GM19452 (cell line): ENCODE measurements at regions not wholly inside any gene's neighbourhood (a gene's known extent, or its start where the extent isn't known, plus 50 kb on each side); places are given as distances from the start of the nearest gene placed in this dataset.
"Not testable (repeated sequence)": the region's sequence is repeated elsewhere in the genome, so short reads cannot be mapped to it uniquely, and the experiment has no call there.

Source experiments
- ATAC-seq: cut with Tn5 transposase; IDR thresholded peaks from one replicate; pipeline ENCODE4 v1.9.1; 2021; ENCODE audit not compliant: unreplicated experiment

DNA sequence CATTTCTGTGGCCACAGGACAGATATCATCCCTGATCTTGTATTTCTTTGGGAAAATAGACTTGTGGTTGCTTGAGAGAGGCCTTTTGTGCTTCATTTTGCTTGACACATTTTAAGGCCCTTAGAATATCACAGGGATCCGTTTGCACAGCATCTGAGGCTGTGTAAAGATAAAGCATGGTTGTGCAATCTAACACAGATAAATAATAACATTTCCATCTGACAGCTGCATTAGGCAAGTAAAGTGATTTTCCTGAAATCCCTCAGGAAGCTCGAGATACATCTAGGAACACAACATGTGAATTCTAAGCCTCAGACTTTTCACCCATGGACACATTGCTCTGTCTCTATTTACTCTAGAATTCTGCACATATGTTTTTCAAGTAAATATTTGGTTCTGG lies 212.8 kb upstream of the ADAMTSL1 start:
- ATAC-seq: no peak

DNA sequence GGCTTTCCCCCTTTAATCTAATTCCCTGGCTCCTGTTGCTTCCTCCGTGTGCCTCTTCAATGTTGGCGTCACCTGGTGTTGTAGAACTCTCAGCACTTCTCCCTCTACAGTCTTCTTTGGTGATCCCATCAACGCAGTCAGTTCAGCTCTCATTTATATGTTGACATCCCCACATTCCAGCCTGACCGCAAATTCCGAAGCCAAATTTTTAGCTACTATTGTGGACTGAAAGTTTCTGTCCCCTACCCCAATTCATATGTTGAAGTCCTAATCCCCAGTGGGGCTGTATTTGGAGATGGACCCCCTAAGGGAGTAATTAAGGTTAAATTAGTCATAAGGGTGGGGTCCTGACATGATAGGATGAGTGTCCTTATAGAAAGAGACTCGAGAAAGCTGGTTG lies 210.6 kb upstream of the ADAMTSL1 start:
- ATAC-seq: no peak

DNA sequence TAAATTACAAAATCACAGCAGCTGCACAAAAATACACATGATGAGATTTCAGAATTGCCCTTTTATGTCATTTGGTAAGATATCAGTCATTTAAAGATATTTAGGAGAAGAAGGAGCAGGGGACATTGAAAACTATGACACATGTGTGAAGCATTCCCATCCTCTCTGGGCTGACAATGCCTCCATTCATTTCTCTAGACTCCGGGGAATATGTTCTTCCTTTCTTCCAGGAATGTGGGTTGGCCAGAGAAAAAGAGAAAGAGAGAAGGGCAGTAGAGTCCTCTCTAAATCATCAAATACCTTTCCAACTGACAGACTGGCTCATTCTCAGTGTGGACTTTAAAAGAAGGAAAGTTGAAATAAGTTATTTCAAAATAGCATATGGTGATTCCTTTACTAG lies 205.6 kb upstream of the ADAMTSL1 start:
- no peak for ATAC-seq

DNA sequence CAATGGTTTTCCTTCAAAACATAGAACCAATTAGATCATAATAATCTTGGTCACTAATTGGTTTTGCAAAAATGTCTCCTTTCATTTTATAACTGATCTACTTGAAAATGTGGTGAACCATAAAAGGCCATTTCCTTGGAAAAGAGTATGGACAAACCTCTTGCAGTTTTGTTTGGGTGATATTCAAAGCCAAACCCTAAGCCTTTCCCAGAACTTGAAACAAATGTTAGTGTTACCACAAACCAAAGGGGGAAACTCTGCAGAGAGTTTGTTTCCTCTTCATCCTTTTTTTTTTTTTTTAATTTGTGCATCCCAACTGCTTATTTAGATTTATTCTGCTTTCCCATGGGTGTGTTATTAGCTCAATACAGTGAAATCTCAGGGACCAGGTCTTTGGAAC lies 204.4 kb upstream of the ADAMTSL1 start:
- ATAC-seq: no peak

DNA sequence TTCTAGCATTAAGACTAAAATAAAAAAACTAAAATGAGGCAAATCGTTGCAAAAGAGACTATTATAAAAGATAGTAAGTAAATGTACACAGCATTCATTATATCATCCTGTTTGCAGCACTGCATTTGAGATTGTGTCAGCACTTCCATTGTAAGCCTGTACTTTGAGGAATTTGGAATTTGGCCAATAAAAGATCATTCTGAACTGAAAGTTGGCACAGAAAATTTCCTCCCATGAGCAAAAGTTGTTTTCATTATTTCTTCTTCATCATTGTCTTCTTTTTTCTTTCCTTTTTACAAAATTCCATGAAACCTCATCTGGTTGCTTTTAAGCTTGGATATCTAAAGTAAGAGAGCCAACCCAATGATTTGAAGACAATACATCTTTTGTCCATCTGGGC lies 199.3 kb upstream of the ADAMTSL1 start:
- no peak for ATAC-seq

DNA sequence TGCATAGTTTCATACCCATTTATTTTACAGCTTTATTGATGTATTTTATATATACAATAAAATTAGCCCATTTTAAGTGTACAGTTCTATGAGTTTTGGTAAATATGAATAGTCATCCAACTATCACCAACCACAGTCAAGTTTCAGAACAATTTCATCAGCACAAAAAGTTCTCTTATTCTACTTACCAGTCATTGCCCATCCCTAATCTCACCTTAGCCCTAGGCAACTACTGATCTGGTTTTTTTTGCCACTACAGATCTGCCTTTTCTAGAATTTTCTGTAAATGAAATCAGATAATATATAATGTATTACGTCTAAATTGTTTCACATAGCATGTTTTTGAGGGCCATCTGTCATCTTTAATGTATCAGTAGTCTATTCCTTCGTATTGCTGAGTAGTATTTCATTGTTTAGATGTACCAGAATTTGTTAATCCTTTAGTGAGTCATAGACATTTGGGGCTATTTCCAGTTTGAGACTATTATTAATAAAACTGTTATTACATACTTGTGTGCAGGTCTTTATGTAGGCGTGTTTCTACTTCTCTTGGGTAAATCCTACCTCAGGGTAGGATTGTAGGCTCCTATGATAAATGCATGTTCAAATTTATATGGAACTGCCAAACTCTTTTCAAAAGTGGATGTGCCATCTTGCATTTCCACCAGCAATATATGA lies 198.5 kb upstream of the ADAMTSL1 start:
- no peak for ATAC-seq

DNA sequence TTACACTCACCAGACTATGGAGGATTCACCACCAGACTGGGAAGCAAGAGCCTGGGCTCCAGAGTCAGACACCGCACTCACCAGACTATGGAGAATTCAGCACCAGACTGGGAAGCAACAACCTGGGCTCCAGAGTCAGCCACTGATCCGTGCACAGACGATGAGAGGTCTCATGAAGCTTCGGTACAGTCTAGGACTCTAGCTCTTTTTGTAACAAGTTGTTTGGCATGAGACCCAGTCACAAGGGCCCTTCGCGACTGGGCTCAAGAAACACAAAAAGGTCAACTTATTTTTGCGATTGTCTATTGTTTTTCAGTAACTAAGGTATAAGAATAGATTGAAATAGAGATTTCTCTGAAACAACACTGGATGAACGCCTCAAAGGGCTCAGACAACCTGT lies 192.7 kb upstream of the ADAMTSL1 start:
- no peak for ATAC-seq

DNA sequence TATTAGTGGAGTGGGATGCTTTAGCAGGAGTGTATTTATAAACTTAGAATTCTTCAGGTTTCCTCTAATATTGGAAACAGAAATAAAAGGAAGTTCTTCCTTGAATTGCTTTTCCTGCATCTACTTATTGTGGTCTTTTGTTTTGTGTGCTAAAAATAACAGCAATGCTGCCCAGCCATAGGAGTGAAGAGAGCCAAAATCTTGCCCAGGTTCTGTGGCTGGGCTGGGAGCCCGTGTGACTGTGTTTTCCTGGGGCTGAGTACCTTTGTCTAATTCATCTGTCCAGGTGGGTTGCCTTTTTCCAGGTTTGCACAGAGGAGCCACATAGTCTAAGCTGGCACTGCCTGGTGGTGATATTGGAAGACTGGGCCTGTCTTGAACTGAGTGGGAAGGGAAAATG lies 179.7 kb upstream of the ADAMTSL1 start:
- ATAC-seq: no peak

DNA sequence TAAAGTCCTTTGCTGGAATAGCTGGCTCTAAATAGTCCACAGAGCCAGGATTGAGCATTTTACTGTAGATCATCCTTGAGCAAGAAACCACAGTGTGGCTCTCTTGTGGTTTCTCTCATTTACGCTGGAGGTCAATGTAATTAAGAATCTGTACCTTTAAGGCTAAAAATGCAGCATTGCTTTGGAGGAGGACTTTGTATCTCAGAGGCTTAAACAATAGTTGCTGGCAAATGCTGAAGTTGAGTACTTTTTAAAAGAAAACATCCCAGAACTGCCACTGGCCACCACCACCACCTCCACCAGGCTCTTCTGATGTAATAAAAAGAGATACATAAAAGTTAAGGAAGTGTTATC lies 177.3 kb upstream of the ADAMTSL1 start:
- no peak for ATAC-seq

DNA sequence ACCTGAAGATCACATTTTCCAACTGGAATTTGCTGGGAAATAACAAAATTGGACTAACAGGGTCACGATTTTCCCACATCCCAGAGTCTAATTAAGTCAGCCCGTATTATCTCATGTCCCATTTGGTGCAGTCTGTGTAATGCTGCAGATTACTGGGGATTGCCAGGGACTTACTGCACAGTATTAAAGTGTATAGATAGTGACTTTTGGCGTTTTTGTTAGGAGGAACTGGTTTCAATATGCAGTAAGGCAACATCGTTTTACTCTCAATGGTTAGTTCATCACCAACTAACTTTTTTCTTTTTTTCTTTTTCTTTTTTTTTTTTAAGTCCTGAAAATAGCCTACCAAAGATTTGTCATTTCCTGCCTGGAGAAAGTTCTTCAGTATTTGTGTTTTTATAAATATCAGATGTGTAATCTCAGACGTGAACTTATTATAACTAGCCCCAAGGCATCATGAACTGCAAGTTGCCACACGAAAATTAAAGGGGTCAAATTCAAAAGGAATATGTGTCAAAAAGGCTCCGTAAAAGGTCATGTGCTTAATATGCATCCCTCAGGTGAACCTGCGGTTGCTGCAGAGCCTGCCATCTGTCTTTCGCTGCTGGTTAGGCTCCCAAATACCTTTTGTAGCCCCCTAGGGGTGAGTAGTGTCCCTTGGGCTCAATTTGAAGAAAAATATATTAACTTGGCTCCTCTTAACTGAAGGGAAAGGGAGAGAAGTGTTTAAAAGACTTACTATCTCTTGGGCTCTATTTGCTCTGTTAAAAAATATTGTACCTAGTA lies 176.7 kb upstream of the ADAMTSL1 start:
- ATAC-seq: no peak

DNA sequence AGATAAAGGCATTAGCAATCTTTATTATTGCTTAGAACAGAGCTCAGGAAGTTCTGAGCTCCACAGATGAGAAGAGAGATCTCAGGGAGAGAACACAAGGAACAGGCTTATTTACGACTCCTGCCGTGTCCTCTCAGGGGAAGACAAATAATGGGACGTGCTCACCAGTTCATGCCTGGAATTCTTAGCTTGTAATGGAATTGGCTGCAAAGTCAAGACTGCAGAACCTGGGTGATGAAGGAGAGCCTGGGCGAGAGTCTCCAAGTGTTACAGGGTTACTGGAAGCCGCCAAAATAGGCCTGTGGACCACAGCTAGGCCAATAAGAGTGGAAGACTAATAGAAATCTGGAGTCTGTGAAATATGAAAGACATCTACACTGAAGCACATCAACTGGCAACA lies 174.5 kb upstream of the ADAMTSL1 start:
- ATAC-seq: no peak

DNA sequence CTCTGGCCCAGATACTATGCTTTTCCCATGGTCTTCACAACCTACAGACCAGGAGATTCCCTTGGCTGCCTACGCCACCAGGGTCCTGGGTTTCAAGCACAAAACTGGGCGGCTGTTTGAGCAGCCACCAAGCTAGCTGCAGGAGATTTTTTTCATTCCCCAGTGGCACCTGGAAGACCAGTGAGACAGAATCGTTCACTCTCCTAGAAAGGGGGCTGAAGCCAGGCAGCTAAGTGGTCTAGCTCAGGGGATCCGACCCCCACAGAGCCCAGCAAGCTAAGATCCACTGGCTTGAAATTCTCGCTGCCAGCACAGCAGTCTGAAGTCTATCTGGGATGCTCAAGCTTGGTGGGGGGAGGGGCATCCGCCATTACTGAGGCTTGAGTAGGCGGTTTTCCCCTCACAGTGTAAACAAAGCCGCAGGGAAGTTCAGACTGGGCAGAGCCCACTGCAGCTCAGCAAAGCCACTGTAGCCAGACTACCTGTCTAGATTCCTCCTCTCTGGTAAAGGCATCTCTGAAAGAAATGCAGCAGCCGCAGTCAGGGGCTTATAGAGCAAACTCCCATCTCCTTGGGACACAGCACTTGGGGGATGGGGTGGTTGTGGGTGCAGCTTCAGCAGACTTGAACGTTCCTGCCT lies 168.7 kb upstream of the ADAMTSL1 start:
- not testable (repeated sequence) for ATAC-seq

DNA sequence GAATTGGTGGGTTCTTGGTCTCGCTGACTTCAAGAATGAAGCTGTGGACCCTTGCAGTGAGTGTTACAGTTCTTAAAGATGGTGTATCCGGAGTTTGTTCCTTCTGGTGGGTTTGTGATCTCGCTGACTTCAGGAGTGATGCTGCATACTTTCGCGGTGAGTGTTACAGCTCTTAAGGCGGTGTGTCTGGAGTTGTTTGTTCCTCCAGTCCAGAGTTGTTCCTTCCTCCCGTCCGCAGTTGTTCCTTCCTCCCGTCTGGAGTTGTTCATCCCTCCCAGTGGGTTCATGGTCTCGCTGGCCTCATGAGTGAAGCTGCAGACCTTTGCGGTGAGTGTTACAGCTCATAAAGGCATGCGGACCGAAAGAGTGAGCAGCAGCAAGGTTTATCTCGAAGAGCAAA lies 159.6 kb upstream of the ADAMTSL1 start:
- ATAC-seq: no peak

DNA sequence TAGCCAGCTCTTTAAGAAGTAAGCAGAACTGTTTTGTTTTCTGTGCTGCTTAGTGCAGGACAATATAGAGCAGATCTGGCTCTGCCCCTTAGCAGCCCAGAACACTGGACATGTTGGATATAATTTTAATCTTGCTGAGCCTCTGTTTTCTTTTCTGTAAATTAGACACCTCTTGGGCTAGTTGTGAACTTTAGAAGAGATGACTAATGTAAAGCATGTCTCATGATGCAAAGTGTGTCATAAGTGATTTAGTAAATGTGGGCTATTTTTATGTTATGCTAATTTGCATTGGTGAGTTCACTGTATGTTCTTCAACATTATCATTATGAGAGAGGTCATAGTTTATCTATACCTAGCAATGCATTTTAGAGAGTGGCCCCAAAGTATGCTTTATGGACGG lies 156.1 kb upstream of the ADAMTSL1 start:
- no peak for ATAC-seq

DNA sequence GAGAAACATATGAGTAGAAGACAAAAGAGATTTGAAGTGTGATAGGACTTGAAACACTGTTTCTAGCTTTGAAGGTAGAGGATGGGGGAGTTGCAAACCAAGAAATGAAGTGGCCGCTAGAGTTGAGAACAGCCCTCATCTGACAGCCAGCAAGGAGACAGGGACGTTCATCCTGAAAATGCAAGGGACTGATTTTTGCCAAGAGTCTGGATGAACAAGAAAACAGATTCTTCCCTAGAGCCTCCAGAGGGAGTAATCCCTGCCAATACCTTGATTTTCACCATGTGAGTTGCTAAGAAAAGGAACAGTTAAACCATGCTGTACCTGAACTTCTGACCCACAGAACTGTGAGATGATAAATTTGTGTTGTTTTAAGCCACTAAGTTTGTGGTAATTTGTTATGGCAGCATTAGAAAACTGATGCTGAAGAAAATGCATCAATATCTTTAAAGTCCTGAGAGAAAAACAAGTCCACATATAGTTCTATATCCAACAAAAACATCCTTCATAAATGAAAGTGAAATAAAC lies 154.0 kb upstream of the ADAMTSL1 start:
- no peak for ATAC-seq

DNA sequence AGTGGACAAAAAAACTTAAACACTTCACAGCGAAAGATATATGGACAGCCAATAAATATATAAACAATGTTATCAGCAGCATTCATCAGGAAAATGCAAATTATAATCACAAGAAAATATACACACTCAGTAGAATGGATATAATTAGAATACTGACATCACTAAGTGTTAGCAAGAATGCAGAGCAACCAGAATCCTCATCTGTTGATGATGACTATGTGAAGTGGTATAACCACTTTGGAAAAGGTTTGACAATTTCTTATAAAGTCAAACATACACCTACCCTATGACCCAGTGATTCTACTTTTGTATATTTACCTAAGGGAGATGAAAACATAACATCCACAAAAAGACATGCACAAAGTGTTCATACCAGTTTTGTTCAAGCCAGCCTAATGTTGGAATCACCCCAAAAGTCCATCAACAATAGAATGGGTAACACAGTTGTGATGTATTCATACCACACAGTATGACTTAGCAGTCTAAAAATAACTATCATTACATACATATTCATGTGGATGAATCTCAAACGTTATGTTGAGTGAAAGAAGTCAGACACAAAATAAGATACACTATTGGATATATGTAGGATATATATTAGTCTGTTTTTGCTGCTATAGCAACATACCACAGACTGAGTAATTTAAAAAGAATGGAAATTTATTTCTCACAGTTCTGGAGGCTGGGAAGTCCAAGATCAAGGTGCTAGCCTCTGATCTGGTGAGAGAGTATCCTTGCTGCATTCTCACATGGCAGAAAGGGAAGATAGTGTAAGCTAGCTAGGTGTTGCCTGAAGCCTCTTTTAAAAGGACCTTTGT lies 148.8 kb upstream of the ADAMTSL1 start:
- ATAC-seq: no peak

DNA sequence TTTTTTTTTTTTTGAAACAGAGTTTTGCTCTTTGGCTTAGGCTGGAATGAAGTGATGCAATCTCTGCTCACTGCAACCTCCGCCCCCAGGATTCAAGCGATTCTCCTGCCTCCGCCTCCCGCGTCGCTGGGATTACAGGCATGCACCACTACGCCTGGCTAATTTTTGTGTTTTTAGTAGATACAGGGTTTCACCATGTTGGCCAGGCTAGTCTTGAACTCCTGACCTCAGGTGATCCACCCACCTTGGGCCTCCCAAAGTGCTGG lies 148.3 kb upstream of the ADAMTSL1 start:
- not testable (repeated sequence) for ATAC-seq

DNA sequence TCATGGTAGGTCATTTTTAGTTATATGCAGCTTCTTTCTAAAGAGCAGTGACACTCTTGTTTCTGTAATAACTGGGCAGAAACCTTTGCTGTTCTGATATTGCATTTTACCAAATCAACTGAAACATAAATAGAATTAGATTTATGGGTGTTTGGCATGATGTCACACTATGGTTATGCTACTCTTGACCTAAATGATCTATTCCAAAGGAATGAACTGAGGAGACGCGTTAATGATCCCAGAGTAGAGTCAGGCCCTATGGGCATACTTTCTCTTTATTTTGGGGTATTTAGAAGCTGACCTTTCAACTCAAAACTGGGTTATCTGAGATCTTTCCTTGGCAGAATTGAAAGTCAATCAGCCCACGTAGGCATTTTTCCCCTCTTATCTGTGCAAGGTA lies 146.8 kb upstream of the ADAMTSL1 start:
- no peak for ATAC-seq

DNA sequence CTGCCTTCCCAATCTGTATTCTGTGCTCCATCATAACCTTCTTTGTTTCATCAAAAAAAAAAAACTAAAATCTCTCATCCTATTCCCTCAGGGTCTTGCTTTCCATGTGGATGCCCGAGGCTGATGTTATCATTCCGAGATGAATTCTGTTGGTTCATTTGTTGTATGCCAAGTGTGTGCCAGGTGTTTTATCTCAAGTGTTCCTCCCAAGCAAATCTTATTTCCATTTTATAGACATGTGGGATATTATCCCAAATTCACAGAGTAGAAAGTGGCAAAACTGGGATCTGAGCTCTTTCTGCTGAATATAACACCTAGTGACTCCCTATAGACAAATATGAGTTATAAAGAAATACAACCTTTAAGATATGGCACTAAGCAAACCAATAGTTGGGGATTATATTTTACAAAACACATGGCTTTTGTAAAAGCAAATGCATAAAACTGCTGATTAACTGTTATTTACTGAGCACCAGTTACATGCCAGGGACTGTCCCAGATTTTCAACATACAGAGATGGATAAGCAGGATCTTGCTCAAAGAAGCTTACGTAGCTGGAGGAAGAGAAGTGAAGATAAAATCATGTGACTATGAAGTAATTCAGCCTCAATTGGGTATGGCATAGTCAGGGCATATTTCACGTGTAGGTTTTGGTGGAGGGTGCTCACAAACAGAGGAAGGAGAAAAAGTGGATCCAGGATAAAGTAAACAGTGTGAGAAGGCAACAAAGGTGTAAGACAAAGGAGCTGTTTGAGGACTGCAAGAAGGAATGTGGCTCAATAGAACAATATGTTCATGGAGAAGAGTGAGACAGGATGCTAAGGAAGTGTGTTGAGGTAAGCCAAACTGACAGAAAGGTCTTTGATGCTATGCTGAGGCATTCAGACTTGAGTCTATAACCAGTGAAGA lies 143.3 kb upstream of the ADAMTSL1 start:
- ATAC-seq: no peak

DNA sequence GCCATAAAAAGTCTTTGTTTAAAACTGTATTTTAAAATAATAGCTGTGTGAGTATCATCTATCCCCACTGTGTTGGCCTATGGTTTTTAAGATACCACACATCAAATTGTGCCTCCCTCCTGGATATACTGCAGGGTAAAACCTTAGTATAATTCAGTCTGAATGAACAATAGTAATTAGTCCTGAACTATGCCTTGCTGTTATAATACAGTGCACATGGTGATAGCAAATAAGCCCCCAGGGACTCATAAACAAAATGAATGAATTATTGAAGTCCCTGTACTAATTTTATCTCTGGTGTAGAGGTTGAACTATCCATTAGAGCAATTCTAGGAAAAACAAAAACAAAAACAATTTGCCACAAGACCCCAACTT lies 142.7 kb upstream of the ADAMTSL1 start:
- no peak for ATAC-seq

DNA sequence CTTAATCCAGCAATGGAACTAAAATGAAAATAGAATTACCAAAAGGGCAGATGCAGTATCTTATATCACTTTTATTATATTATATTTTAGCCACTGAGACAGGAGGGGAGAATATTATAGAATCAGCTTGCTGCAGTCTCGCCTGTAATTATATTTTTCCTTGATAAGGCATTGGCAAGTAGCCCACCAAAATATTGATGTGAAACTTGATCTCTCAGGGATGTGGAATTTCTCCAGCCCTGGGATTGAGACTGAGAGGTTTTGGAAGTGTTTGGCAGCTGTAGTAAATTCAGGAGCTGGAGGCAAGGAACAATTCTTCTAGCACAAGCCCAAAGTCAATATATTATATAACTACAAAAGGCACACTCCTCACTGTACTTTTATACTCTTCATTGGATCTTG lies 142.1 kb upstream of the ADAMTSL1 start:
- ATAC-seq: no peak
